AG09309 (cell line): ENCODE measurements at regions not wholly inside any gene's neighbourhood (a gene's known extent, or its start where the extent isn't known, plus 50 kb on each side); places are given as distances from the start of the nearest gene placed in this dataset.

Source experiments
- DNase-seq: peaks from one replicate; pipeline ENCODE4 v3.0.0-alpha.2; 2010; ENCODE audit warnings: low read depth
- H3K4me3 ChIP-seq: 2 replicates; pipeline ENCODE4 v1.5.1; 2011; ENCODE audit warnings: mild to moderate bottlenecking, low read depth, low read length, moderate library complexity; ENCODE audit not compliant: control insufficient read depth
- CTCF ChIP-seq: IDR thresholded peaks from 2 replicates; pipeline ENCODE4 v1.5.1; 2011; ENCODE audit warnings: mild to moderate bottlenecking, low read depth, low read length, inconsistent platforms; ENCODE audit not compliant: insufficient read depth, control insufficient read depth; ENCODE audit errors: missing control alignments

- TF ChIP-seq CTCF: no peak
- no peak for DNase-seq
- no peak overlapping the region for H3K4me3 ChIP-seq
Observed at GRCh38 chr12:13602172-13602571, 379.2 kb downstream of the GRIN2B start.

- H3K4me3 ChIP-seq: no peak overlapping the region
- TF ChIP-seq CTCF: no peak
- no peak for DNase-seq
Observed at GRCh38 chr12:13599176-13599575, 382.2 kb downstream of the GRIN2B start.

GRCh38 chr12:13597837-13598236, 383.6 kb downstream of the GRIN2B start:
- no peak for DNase-seq
- no peak for TF ChIP-seq CTCF
- H3K4me3 ChIP-seq: no peak overlapping the region

GRCh38 chr12:13597166-13597565, 384.2 kb downstream of the GRIN2B start:
- H3K4me3 ChIP-seq: no peak overlapping the region
- no peak for DNase-seq
- TF ChIP-seq CTCF: no peak

GRCh38 chr12:13596714-13597113, 384.7 kb downstream of the GRIN2B start:
- H3K4me3 ChIP-seq: no peak overlapping the region
- DNase-seq: no peak
- no peak for TF ChIP-seq CTCF

GRCh38 chr12:13595536-13596443, 385.6 kb downstream of the GRIN2B start:
- DNase-seq: no peak
- H3K4me3 ChIP-seq: no peak overlapping the region
- TF ChIP-seq CTCF: no peak
